ENCODE measurements at regions not wholly inside any gene's neighbourhood (a gene's known extent, or its start where the extent isn't known, plus 50 kb on each side); places are given as distances from the start of the nearest gene placed in this dataset.

- DNase-seq (ENCODE audit: low spot score): no peak
Observed at GRCh38 chr9:73549991-73550390, 398.3 kb downstream of the ANXA1 start.

GRCh38 chr9:73553295-73553694 is 401.6 kb downstream of the ANXA1 start:
- no peak for DNase-seq (ENCODE audit: low spot score)

GRCh38 chr9:73558471-73558870 is 406.8 kb downstream of the ANXA1 start:
- DNase-seq (ENCODE audit: low spot score): no peak

- DNase-seq (ENCODE audit: low spot score): no peak
Observed at GRCh38 chr9:73565026-73565425, 413.4 kb downstream of the ANXA1 start.

GRCh38 chr9:73565833-73566465 is 414.3 kb downstream of the ANXA1 start:
- DNase-seq (ENCODE audit: low spot score): peak; percentile 52

GRCh38 chr9:73566627-73567026 is 415.0 kb downstream of the ANXA1 start:
- DNase-seq (ENCODE audit: low spot score): no peak

GRCh38 chr9:73573235-73573634 is 421.6 kb downstream of the ANXA1 start:
- DNase-seq (ENCODE audit: low spot score): no peak

- peak; percentile 74 for DNase-seq (ENCODE audit: low spot score)
Observed at GRCh38 chr9:73575101-73576060, 423.7 kb downstream of the ANXA1 start.

GRCh38 chr9:73577848-73578247 is 426.2 kb downstream of the ANXA1 start:
- peak; percentile 75 for DNase-seq (ENCODE audit: low spot score)

- DNase-seq (ENCODE audit: low spot score): no peak
Observed at GRCh38 chr9:73579823-73580222, 428.2 kb downstream of the ANXA1 start.

GRCh38 chr9:73583576-73583975 is 431.9 kb downstream of the ANXA1 start:
- peak; percentile 40 for DNase-seq (ENCODE audit: low spot score)

GRCh38 chr9:73595036-73595545 is 443.4 kb downstream of the ANXA1 start:
- no peak for DNase-seq (ENCODE audit: low spot score)

- no peak for DNase-seq (ENCODE audit: low spot score)
Observed at GRCh38 chr9:73596321-73596720, 444.7 kb downstream of the ANXA1 start.

- no peak for DNase-seq (ENCODE audit: low spot score)
Observed at GRCh38 chr9:73597039-73597438, 445.4 kb downstream of the ANXA1 start.

GRCh38 chr9:73597771-73598170 is 446.1 kb downstream of the ANXA1 start:
- DNase-seq (ENCODE audit: low spot score): no peak

GRCh38 chr9:73609381-73609780 is 457.7 kb downstream of the ANXA1 start:
- no peak for DNase-seq (ENCODE audit: low spot score)

GRCh38 chr9:73611032-73611431 is 459.4 kb downstream of the ANXA1 start:
- no peak for DNase-seq (ENCODE audit: low spot score)

- no peak for DNase-seq (ENCODE audit: low spot score)
Observed at GRCh38 chr9:73613092-73613701, 461.5 kb downstream of the ANXA1 start.

GRCh38 chr9:73615557-73615956 is 463.9 kb downstream of the ANXA1 start:
- DNase-seq (ENCODE audit: low spot score): no peak

GRCh38 chr9:73617586-73617985 is 465.9 kb downstream of the ANXA1 start:
- DNase-seq (ENCODE audit: low spot score): no peak

GRCh38 chr9:73640971-73641370 is 489.3 kb downstream of the ANXA1 start:
- DNase-seq (ENCODE audit: low spot score): no peak

GRCh38 chr9:73643379-73644013 is 491.8 kb downstream of the ANXA1 start:
- DNase-seq (ENCODE audit: low spot score): no peak

Measured in umbilical cord (tissue), 1 donor.